ENCODE measurements at regions not wholly inside any gene's neighbourhood (a gene's known extent, or its start where the extent isn't known, plus 50 kb on each side); places are given as distances from the start of the nearest gene placed in this dataset.

DNA sequence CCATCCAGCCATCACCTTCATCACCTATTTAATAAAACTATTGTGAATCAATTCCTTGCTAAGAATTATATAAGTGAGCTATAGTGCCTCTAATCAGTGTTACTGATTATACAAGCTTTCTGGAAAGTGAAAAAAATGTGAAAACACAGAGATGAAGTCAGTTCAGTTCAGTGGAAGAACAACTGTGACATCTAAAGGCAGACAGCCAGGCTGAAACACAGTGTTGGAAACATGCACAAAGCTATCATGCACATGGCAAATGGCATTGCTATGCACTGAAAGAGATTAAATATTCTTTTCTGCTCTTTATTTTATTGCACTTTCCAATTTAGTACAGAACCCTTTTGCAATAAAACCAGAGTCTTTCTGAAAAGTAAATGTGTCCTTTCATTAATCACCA is 294.0 kb downstream of the RBM26 start:
- Histone ChIP-seq H3K4me2 (no peak overlapping the region), H3K9me3 (no peaks in the 10 kb centered on the region), H3K27ac (no peak overlapping the region), H3K4me3 (no peak overlapping the region), H3K4me1 (no peaks in the 10 kb centered on the region)
- no peak for DNase-seq (ENCODE audit: low read depth in 1 of 2, low spot score in 1 of 2)
- TF ChIP-seq EHF (CRISPR knock-in tag; IDR thresholded peaks at IDR 0.05) (no peak), BHLHE40 (IDR thresholded peaks at IDR 0.05; ENCODE audit: low read depth, low read length) (no peak), ESRRA (IDR thresholded peaks at IDR 0.05; ENCODE audit: borderline replicate concordance, low read length) (no peak), NFE2L2 (conservative IDR thresholded peaks at IDR 0.05; ENCODE audit: low read length) (no peak), KDM5A (IDR thresholded peaks at IDR 0.05) (no peak), MYC (IDR thresholded peaks at IDR 0.05; ENCODE audit: borderline replicate concordance, low read length) (no peak), MAZ (IDR thresholded peaks at IDR 0.05; ENCODE audit: borderline replicate concordance, low read depth, low read length) (no peak), ZC3H11A (IDR thresholded peaks at IDR 0.05) (no peak), ZNF302 (CRISPR knock-in tag; IDR thresholded peaks at IDR 0.05) (no peak), ATOH8 (CRISPR knock-in tag; IDR thresholded peaks at IDR 0.05; ENCODE audit: low read depth) (no peak), USF2 (IDR thresholded peaks at IDR 0.05) (no peak), RNF2 (IDR thresholded peaks at IDR 0.05; ENCODE audit: borderline replicate concordance, low read depth) (no peak), SMC3 (IDR thresholded peaks at IDR 0.05) (no peak), NR3C1 (IDR thresholded peaks at IDR 0.05) (no peak), CBX8 (IDR thresholded peaks at IDR 0.05) (no peak), ZSCAN20 (CRISPR knock-in tag; IDR thresholded peaks at IDR 0.05) (no peak), CHD2 (IDR thresholded peaks at IDR 0.05; ENCODE audit: low read length, partially characterized antibody) (no peak), PHF8 (IDR thresholded peaks at IDR 0.05; ENCODE audit: borderline replicate concordance, low read depth) (no peak)
- TF ChIP-seq, protein P1, sequence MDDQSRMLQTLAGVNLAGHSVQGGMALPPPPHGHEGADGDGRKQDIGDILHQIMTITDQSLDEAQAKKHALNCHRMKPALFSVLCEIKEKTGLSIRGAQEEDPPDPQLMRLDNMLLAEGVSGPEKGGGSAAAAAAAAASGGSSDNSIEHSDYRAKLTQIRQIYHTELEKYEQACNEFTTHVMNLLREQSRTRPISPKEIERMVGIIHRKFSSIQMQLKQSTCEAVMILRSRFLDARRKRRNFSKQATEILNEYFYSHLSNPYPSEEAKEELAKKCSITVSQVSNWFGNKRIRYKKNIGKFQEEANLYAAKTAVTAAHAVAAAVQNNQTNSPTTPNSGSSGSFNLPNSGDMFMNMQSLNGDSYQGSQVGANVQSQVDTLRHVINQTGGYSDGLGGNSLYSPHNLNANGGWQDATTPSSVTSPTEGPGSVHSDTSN (IDR thresholded peaks at IDR 0.05): no peak
- TF ChIP-seq, protein P2, sequence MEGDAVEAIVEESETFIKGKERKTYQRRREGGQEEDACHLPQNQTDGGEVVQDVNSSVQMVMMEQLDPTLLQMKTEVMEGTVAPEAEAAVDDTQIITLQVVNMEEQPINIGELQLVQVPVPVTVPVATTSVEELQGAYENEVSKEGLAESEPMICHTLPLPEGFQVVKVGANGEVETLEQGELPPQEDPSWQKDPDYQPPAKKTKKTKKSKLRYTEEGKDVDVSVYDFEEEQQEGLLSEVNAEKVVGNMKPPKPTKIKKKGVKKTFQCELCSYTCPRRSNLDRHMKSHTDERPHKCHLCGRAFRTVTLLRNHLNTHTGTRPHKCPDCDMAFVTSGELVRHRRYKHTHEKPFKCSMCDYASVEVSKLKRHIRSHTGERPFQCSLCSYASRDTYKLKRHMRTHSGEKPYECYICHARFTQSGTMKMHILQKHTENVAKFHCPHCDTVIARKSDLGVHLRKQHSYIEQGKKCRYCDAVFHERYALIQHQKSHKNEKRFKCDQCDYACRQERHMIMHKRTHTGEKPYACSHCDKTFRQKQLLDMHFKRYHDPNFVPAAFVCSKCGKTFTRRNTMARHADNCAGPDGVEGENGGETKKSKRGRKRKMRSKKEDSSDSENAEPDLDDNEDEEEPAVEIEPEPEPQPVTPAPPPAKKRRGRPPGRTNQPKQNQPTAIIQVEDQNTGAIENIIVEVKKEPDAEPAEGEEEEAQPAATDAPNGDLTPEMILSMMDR (IDR thresholded peaks at IDR 0.05): no peak
- POLR2A ChIA-PET: no interaction called here
- no peak for FAIRE-seq
- CTCF ChIA-PET: no interaction called here
- no peak for ATAC-seq

GRCh38 chr13:79108914-79109643 is 297.0 kb downstream of the RBM26 start:
- CTCF ChIA-PET: no interaction called here
- Histone ChIP-seq H3K27ac (no peak overlapping the region), H3K4me1 (no peaks in the 10 kb centered on the region), H3K9me3 (no peaks in the 10 kb centered on the region), H3K4me3 (no peak overlapping the region), H3K4me2 (no peak overlapping the region)
- ATAC-seq (no peak), FAIRE-seq (no peak), DNase-seq (ENCODE audit: low read depth in 1 of 2, low spot score in 1 of 2) (no peak)
- TF ChIP-seq POLR2A (IDR thresholded peaks at IDR 0.05; ENCODE audit: low read length): no peak
- TF ChIP-seq NPAS2 (CRISPR knock-in tag; IDR thresholded peaks at IDR 0.05; ENCODE audit: borderline replicate concordance): no peak
- no peak for TF ChIP-seq FOSB (CRISPR knock-in tag; IDR thresholded peaks at IDR 0.05)
- no peak for TF ChIP-seq KDM1A (IDR thresholded peaks at IDR 0.05; ENCODE audit: low read depth)
- TF ChIP-seq RCOR1 (IDR thresholded peaks at IDR 0.05; ENCODE audit: low read depth, low read length): no peak
- TF ChIP-seq CEBPB (IDR thresholded peaks at IDR 0.05): no peak
- no peak for TF ChIP-seq RFX5 (IDR thresholded peaks at IDR 0.05)
- TF ChIP-seq ESRRA (IDR thresholded peaks at IDR 0.05; ENCODE audit: borderline replicate concordance, low read length): no peak
- WGBS (ENCODE audit: missing lambda C conversion rate): 7% methylated on average over 1 of the region's 1 CpG
- POLR2A ChIA-PET: no interaction called here

Measured in A549 (cell line).